ENCODE measurements at regions not wholly inside any gene's neighbourhood (a gene's known extent, or its start where the extent isn't known, plus 50 kb on each side); places are given as distances from the start of the nearest gene placed in this dataset.

GRCh38 chr2:59569124-59569523 is 984.3 kb downstream of the BCL11A start:
- Histone ChIP-seq H3K9ac (ENCODE audit: low read depth in 2 of 2, low read length in 2 of 2) (no peak overlapping the region), H3K4me1 (no peaks in the 10 kb centered on the region), H3K27ac (no peak overlapping the region), H3K27me3 (no peaks in the 10 kb centered on the region), H3K9me3 (no peaks in the 10 kb centered on the region), H3K4me3 (no peak overlapping the region), H3K36me3 (no peaks in the 10 kb centered on the region)
- TF ChIP-seq CTCF (IDR thresholded peaks at IDR 0.05), result no peak
- intact Hi-C loops (cut with DNase I), result no loop called here
- no peak for DNase-seq

GRCh38 chr2:59568461-59568860 is 985.0 kb downstream of the BCL11A start:
- Histone ChIP-seq H3K27ac (no peak overlapping the region), H3K4me3 (no peak overlapping the region), H3K27me3 (no peaks in the 10 kb centered on the region), H3K36me3 (no peaks in the 10 kb centered on the region), H3K9ac (ENCODE audit: low read depth in 2 of 2, low read length in 2 of 2) (no peak overlapping the region), H3K4me1 (no peaks in the 10 kb centered on the region), H3K9me3 (no peaks in the 10 kb centered on the region)
- intact Hi-C loops (cut with DNase I), result no loop called here
- TF ChIP-seq CTCF (IDR thresholded peaks at IDR 0.05), result no peak
- no peak for DNase-seq

GRCh38 chr2:59567151-59567550 is 986.3 kb downstream of the BCL11A start:
- no peak for TF ChIP-seq CTCF (IDR thresholded peaks at IDR 0.05)
- Histone ChIP-seq H3K4me1 (no peaks in the 10 kb centered on the region), H3K9ac (ENCODE audit: low read depth in 2 of 2, low read length in 2 of 2) (no peak overlapping the region), H3K4me3 (no peak overlapping the region), H3K36me3 (no peaks in the 10 kb centered on the region), H3K27ac (no peak overlapping the region), H3K27me3 (no peaks in the 10 kb centered on the region), H3K9me3 (no peaks in the 10 kb centered on the region)
- intact Hi-C loops (cut with DNase I), result no loop called here
- no peak for DNase-seq

GRCh38 chr2:59566739-59567138 is 986.7 kb downstream of the BCL11A start:
- Histone ChIP-seq H3K9ac (ENCODE audit: low read depth in 2 of 2, low read length in 2 of 2) (no peak overlapping the region), H3K4me1 (no peaks in the 10 kb centered on the region), H3K36me3 (no peaks in the 10 kb centered on the region), H3K4me3 (no peak overlapping the region), H3K27me3 (no peaks in the 10 kb centered on the region), H3K27ac (no peak overlapping the region), H3K9me3 (no peaks in the 10 kb centered on the region)
- intact Hi-C loops (cut with DNase I), result no loop called here
- no peak for DNase-seq
- TF ChIP-seq CTCF (IDR thresholded peaks at IDR 0.05), result no peak

- Histone ChIP-seq H3K27ac (no peak overlapping the region), H3K4me3 (no peak overlapping the region), H3K9me3 (no peaks in the 10 kb centered on the region), H3K4me1 (no peaks in the 10 kb centered on the region), H3K36me3 (no peaks in the 10 kb centered on the region), H3K27me3 (no peaks in the 10 kb centered on the region), H3K9ac (ENCODE audit: low read depth in 2 of 2, low read length in 2 of 2) (no peak overlapping the region)
- TF ChIP-seq CTCF (IDR thresholded peaks at IDR 0.05), result no peak
- no peak for DNase-seq
- intact Hi-C loops (cut with DNase I), result no loop called here
These were observed 992.2 kb downstream of the BCL11A start for GRCh38 chr2:59561281-59561680.

GRCh38 chr2:59560769-59561168 is 992.7 kb downstream of the BCL11A start:
- Histone ChIP-seq H3K4me3 (no peak overlapping the region), H3K9me3 (no peaks in the 10 kb centered on the region), H3K9ac (ENCODE audit: low read depth in 2 of 2, low read length in 2 of 2) (no peak overlapping the region), H3K36me3 (no peaks in the 10 kb centered on the region), H3K27ac (no peak overlapping the region), H3K27me3 (no peaks in the 10 kb centered on the region), H3K4me1 (no peaks in the 10 kb centered on the region)
- no peak for TF ChIP-seq CTCF (IDR thresholded peaks at IDR 0.05)
- intact Hi-C loops (cut with DNase I), result no loop called here
- no peak for DNase-seq
